ENCODE measurements at regions not wholly inside any gene's neighbourhood (a gene's known extent, or its start where the extent isn't known, plus 50 kb on each side); places are given as distances from the start of the nearest gene placed in this dataset.

- TF ChIP-seq CTCF (IDR thresholded peaks at IDR 0.05): no peak
- TF ChIP-seq POLR2A (IDR thresholded peaks at IDR 0.05): no peak
Observed at GRCh38 chr6:135105710-135106109, 51.1 kb upstream of the HBS1L start.

All from Peyer's patch (tissue), 4 donors.